MM.1S (cell line): ENCODE measurements at regions not wholly inside any gene's neighbourhood (a gene's known extent, or its start where the extent isn't known, plus 50 kb on each side); places are given as distances from the start of the nearest gene placed in this dataset.

Experiments
- DNase-seq: peaks from one replicate; pipeline ENCODE4 v3.0.0-alpha.2; 2015
- H2AFZ ChIP-seq: fragments of 300-600 bp; sonication (generic); 2 replicates; pipeline ENCODE4 v1.6.0; 2016; ENCODE audit warnings: antibody characterized with exemption, low read length
- H3F3A ChIP-seq: fragments of 300-600 bp; sonication (generic); 2 replicates; pipeline ENCODE4 v1.6.1; 2016; ENCODE audit warnings: mild to moderate bottlenecking, antibody characterized with exemption, low read length, moderate library complexity, mixed read lengths; ENCODE audit not compliant: insufficient read depth
- H3K27ac ChIP-seq: fragments of 300-600 bp; sonication (generic); 2 replicates; pipeline ENCODE4 v1.5.1; 2016; ENCODE audit warnings: mild to moderate bottlenecking, low read length
- H3K27me3 ChIP-seq: fragments of 300-600 bp; sonication (generic); replicated peaks from 2 replicates; pipeline ENCODE4 v1.6.0; 2016; ENCODE audit warnings: low read length; ENCODE audit not compliant: insufficient read depth
- H3K36me3 ChIP-seq: fragments of 300-600 bp; sonication (generic); replicated peaks from 2 replicates; pipeline ENCODE4 v1.6.1; 2016; ENCODE audit warnings: mild to moderate bottlenecking, low read length, mixed read lengths; ENCODE audit not compliant: insufficient read depth
- H3K4me1 ChIP-seq: fragments of 300-600 bp; sonication (generic); 2 replicates; pipeline ENCODE4 v1.6.1; 2016; ENCODE audit warnings: low read length, mixed read lengths
- H3K4me2 ChIP-seq: fragments of 300-600 bp; sonication (generic); 2 replicates; pipeline ENCODE4 v1.6.0; 2016; ENCODE audit warnings: low read depth, low read length
- H3K4me3 ChIP-seq: fragments of 300-600 bp; sonication (generic); 2 replicates; pipeline ENCODE4 v1.5.1; 2016; ENCODE audit warnings: low read length, mixed read lengths
- H3K79me2 ChIP-seq: fragments of 300-600 bp; sonication (generic); 2 replicates; pipeline ENCODE4 v1.6.1; 2016; ENCODE audit warnings: mixed run types, low read length, mixed read lengths
- H3K9ac ChIP-seq: fragments of 300-600 bp; sonication (generic); 2 replicates; pipeline ENCODE4 v1.6.1; 2016; ENCODE audit warnings: low read length, mixed read lengths
- H3K9me2 ChIP-seq: fragments of 300-600 bp; sonication (generic); replicated peaks from 2 replicates; pipeline ENCODE4 v1.6.1; 2016; ENCODE audit warnings: mild to moderate bottlenecking, low read length, mixed read lengths; ENCODE audit not compliant: insufficient read depth
- H3K9me3 ChIP-seq: fragments of 300-600 bp; sonication (generic); replicated peaks from 2 replicates; pipeline ENCODE4 v1.6.1; 2016; ENCODE audit warnings: mild to moderate bottlenecking, low read length, mixed read lengths; ENCODE audit not compliant: insufficient read depth
- H4K20me1 ChIP-seq: fragments of 300-600 bp; sonication (generic); 2 replicates; pipeline ENCODE4 v1.6.1; 2016; ENCODE audit warnings: mild to moderate bottlenecking, low read length, moderate library complexity, mixed read lengths; ENCODE audit not compliant: insufficient read depth
- CTCF ChIP-seq: fragments of 300-600 bp; sonication (generic); IDR thresholded peaks from 2 replicates; pipeline ENCODE4 v1.5.1; 2016; ENCODE audit warnings: antibody characterized with exemption, low read length, mixed read lengths
- EZH2 ChIP-seq: fragments of 300-600 bp; sonication (generic); optimal IDR thresholded peaks from 2 replicates; pipeline ENCODE3; 2017; ENCODE audit warnings: low read depth, mild to moderate bottlenecking, antibody characterized with exemption, low read length, mixed read lengths
- EZH2phosphoT487 ChIP-seq: fragments of 300-600 bp; sonication (generic); IDR thresholded peaks from 2 replicates; pipeline ENCODE4 v1.6.1; 2018; ENCODE audit warnings: antibody characterized with exemption, low read length

- Histone ChIP-seq H3K9me2 (no peaks in the 10 kb centered on the region), H3K79me2 (no peaks in the 10 kb centered on the region), H3K27me3 (no peaks in the 10 kb centered on the region), H3K36me3 (no peaks in the 10 kb centered on the region), H3K9ac (no peak overlapping the region), H3K4me1 (peaks cover 5% of the 10 kb centered on the region; the same call in 1 of the 2 replicates), H3K27ac (no peak overlapping the region), H3K4me3 (no peak overlapping the region), H3K4me2 (no peak overlapping the region), H3K9me3 (no peaks in the 10 kb centered on the region), H4K20me1 (no peaks in the 10 kb centered on the region), H3F3A (no peaks in the 10 kb centered on the region), H2AFZ (no peak overlapping the region)
- no peak for DNase-seq
- no peak for TF ChIP-seq EZH2phosphoT487
- no peak for TF ChIP-seq CTCF
- TF ChIP-seq EZH2, result no peak
These were observed 403.1 kb downstream of the RRAGC start for GRCh38 chr1:38456531-38456876.

GRCh38 chr1:38455829-38456530 lies 403.6 kb downstream of the RRAGC start:
- no peak overlapping the region for H3K4me2 ChIP-seq
- H3K27ac ChIP-seq, result no peak overlapping the region
- no peaks in the 10 kb centered on the region for H4K20me1 ChIP-seq

GRCh38 chr1:38454749-38455441 lies 404.7 kb downstream of the RRAGC start:
- no peak overlapping the region for H3K4me3 ChIP-seq
- TF ChIP-seq EZH2phosphoT487 (no peak), CTCF (no peak), EZH2 (no peak)
- H3K9me2 ChIP-seq, result no peaks in the 10 kb centered on the region
- no peaks in the 10 kb centered on the region for H3K79me2 ChIP-seq
- H3K36me3 ChIP-seq, result no peaks in the 10 kb centered on the region
- no peaks in the 10 kb centered on the region for H3K4me1 ChIP-seq
- no peak overlapping the region for H2AFZ ChIP-seq
- no peak overlapping the region for H3K9ac ChIP-seq
- no peaks in the 10 kb centered on the region for H3F3A ChIP-seq
- no peaks in the 10 kb centered on the region for H3K9me3 ChIP-seq
- no peaks in the 10 kb centered on the region for H3K27me3 ChIP-seq
- H4K20me1 ChIP-seq, result no peaks in the 10 kb centered on the region
- DNase-seq, result no peak
- no peak overlapping the region for H3K27ac ChIP-seq
- H3K4me2 ChIP-seq, result no peak overlapping the region

More at GRCh38 chr1:38455829-38456530, 403.6 kb downstream of the RRAGC start:
- Histone ChIP-seq H3K9me2 (no peaks in the 10 kb centered on the region), H3F3A (no peaks in the 10 kb centered on the region), H3K36me3 (no peaks in the 10 kb centered on the region), H3K79me2 (no peaks in the 10 kb centered on the region), H3K27me3 (no peaks in the 10 kb centered on the region), H3K4me1 (peaks cover 5% of the 10 kb centered on the region; the same call in 1 of the 2 replicates), H3K9me3 (no peaks in the 10 kb centered on the region), H2AFZ (no peak overlapping the region), H3K9ac (no peak overlapping the region), H3K4me3 (no peak overlapping the region)
- TF ChIP-seq CTCF (no peak), EZH2 (no peak), EZH2phosphoT487 (no peak)
- no peak for DNase-seq
